ENCODE measurements at regions not wholly inside any gene's neighbourhood (a gene's known extent, or its start where the extent isn't known, plus 50 kb on each side); places are given as distances from the start of the nearest gene placed in this dataset.

DNA sequence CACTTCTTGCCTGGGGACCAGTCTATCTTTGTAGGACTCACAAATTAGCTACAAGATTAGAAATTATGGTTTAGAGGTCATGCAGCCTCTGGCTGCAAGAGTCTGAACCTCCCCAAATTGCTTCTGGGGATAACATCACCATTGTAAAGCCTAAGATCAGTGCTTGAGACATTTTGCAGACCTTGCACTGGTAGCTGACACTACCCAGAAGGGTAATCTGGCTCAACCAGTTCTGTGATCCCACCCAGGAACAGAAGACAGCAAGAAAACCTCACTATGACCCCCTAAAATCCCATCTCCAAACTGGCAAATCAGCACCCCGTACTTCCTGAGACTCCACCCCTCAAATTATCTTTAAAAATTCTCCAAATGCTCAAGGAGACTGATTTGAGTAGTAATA, 58.2 kb upstream of the CDK13 start:
- no peak for DNase-seq

DNA sequence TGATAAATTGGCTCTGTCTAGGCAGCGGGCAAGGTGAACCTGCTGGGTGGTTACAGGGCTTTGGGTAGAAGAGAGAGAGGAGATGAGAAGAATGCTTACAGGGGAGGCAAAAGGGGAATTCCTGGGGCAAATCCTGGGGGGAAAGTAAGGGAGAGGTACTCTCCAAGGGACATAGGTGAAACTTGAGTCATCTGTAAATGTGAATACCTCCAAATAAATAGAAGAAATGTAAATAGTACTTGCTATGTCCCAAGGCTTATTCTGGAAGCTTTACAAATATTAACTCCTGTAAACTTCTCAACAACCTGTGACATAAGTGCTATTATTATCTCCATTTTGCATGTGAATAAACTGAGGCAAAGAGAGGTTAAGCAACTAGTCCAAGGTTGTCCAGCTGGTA, 57.7 kb upstream of the CDK13 start:
- DNase-seq = no peak

DNA sequence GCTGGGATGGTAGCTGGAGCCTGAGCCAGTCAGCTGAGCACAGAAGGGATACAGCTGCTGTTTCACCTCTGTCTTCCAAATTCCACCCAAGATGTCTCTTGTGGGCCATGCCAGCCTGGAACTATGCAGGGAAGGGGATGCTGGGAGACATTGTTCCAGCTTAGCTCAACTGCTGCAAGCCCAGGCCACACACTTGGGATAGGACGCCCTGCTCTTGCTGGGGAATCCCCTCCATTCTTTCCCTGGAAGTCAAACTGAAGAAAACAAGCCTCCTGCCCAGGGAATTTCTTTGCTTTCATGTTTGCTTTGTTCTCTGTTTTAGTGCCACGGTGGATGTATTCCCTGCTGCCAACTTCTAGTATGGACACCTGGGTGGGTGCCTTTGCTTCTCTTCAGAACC, 55.2 kb upstream of the CDK13 start:
- DNase-seq = no peak

- no peak for DNase-seq
Observed at GRCh38 chr7:39896840-39897239, 53.2 kb upstream of the CDK13 start.

GRCh38 chr7:39898867-39899266, 51.2 kb upstream of the CDK13 start:
- no peak for DNase-seq
